ENCODE measurements at regions not wholly inside any gene's neighbourhood (a gene's known extent, or its start where the extent isn't known, plus 50 kb on each side); places are given as distances from the start of the nearest gene placed in this dataset.

DNA sequence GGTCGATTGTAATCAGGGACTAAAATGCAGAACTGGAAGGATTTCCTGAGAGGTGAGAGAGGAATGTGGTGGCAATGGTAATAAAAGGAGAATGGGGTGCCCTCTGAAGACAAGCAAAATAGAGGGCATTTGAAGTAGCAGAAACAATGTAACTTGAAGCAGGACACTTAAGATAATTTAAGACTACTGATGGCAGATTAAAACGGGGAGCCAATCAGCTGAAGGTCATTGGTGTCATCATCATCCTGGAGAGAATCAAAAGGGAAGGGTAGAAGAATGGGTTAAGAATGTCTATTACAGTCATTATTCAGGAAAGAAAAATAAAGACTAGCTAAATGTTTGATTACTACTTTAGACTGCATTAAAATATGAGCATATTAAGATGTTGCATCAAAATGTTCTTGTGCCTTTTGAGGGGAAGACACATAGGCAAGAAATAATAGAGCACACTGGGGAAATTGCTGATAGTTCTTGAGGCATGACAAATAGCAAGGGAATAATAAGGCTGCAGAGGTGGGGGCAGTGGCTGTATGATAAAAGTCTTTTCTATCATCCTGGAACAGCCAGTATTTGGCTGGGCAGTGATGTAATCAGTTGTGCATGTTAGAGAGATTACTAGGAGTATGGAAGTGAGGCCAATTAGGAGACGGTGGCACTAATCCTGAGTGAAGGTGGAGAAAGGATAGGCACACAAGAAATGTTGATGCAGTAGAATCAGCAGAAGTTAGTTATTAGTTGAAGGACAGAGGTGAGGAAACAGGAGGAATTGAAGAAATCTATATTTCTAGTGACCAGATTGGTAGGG, 60.2 kb downstream of the CCDC71L start:
- Histone ChIP-seq H3K27me3 (ENCODE audit: control insufficient read depth, insufficient read depth, low read length) (no peaks in the 10 kb centered on the region), H3K4me3 (ENCODE audit: low read depth, low read length) (no peak overlapping the region), H3K36me3 (ENCODE audit: control insufficient read depth, insufficient read depth, low read length) (no peaks in the 10 kb centered on the region)
- TF ChIP-seq, protein P1, sequence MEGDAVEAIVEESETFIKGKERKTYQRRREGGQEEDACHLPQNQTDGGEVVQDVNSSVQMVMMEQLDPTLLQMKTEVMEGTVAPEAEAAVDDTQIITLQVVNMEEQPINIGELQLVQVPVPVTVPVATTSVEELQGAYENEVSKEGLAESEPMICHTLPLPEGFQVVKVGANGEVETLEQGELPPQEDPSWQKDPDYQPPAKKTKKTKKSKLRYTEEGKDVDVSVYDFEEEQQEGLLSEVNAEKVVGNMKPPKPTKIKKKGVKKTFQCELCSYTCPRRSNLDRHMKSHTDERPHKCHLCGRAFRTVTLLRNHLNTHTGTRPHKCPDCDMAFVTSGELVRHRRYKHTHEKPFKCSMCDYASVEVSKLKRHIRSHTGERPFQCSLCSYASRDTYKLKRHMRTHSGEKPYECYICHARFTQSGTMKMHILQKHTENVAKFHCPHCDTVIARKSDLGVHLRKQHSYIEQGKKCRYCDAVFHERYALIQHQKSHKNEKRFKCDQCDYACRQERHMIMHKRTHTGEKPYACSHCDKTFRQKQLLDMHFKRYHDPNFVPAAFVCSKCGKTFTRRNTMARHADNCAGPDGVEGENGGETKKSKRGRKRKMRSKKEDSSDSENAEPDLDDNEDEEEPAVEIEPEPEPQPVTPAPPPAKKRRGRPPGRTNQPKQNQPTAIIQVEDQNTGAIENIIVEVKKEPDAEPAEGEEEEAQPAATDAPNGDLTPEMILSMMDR (IDR thresholded peaks at IDR 0.05; ENCODE audit: insufficient read depth, low read length, poor library complexity, severe bottlenecking) = no peak
- no peak for DNase-seq (ENCODE audit: low read depth)

DNA sequence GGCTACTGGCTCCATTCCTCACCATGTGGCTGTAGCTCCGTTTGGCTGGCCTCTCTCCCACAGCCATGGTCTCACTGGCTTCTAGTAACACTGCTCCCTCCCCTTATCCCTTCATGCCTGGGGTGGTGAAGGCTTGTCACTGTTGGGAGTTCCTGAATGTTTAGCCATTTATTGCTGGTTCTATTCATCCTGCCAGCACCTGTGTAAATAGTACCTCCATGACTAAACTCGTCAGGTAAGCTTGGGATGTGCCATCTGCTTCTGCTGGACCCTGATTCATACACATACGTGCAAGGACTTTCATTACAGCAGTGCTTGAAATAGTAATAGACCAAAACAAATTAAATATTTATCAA, 61.6 kb downstream of the CCDC71L start:
- Histone ChIP-seq H3K4me3 (ENCODE audit: low read depth, low read length) (no peak overlapping the region), H3K36me3 (ENCODE audit: control insufficient read depth, insufficient read depth, low read length) (no peaks in the 10 kb centered on the region), H3K27me3 (ENCODE audit: control insufficient read depth, insufficient read depth, low read length) (no peaks in the 10 kb centered on the region)
- no peak for DNase-seq (ENCODE audit: low read depth)
- TF ChIP-seq, protein P1 (IDR thresholded peaks at IDR 0.05; ENCODE audit: insufficient read depth, low read length, poor library complexity, severe bottlenecking) = no peak

DNA sequence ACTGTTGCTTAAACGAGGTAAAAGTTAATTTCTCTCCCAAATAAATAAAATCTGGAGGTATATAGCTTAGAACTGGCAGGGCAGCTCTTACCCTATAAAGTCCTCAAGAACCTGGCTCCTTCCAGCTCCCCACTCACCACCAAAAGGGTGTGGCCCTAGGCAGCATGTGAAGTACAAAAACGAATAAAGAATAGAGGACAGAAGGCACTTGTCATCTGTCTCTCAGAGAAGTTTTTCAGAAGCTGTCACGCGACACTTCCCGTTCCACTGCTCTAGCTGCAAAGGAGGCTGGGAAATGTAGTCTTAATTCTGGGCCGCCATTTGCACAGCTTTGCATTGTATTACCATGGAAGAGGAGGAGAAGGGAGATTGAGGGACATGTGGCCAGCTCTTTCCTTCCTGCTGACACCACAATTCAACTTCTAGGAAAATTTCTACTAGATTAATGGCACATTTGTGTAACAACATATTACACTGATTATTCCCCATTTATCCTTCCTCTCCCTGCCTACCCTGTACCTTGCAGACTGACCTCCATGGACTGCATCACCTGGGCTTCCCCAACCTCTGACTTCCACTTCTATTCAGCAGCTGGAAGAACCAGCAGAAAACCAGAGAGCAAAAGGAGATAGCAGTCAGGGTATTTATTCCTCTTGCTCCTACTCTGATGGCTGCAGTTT, 62.2 kb downstream of the CCDC71L start:
- DNase-seq (ENCODE audit: low read depth) = peak; percentile 59
- TF ChIP-seq, protein P1 (IDR thresholded peaks at IDR 0.05; ENCODE audit: insufficient read depth, low read length, poor library complexity, severe bottlenecking) = no peak
- H3K4me3 ChIP-seq (ENCODE audit: low read depth, low read length) = peak overlapping the region; percentile 30

DNA sequence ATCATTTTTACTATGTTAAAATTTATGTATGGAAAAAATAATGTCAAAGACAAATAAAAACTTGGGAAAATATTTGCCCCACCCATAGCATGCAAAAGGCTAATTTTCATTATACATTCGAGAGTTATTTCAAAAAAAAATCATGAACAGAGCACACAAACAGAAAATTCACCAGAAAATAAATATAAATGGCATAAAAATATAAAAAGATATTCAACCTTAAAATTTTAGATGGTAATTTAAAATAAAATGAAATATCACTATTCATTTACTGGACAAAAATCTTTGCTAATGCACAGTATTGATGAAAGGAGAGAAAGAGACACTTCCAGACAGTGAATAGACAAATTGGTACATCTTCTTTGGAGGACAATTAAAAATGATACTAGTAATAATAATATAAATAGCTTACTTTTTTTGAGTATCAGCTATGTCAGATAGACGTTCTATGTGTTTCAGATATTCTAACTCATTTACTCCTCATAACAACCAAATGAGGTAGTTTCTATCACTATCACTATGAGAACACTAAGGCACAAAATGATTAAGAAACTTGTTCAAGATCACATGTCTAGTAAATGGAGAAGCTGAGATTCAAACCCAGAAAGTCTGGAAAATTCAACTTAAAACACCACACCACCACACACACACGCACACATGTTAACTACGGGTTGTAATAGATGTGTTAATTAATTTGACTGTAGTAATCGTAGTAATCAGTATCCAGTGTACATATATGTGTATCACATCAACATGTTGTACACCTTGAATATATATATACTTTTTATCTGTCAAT, 63.0 kb downstream of the CCDC71L start:
- no peaks in the 10 kb centered on the region for H3K36me3 ChIP-seq (ENCODE audit: control insufficient read depth, insufficient read depth, low read length)
- DNase-seq (ENCODE audit: low read depth) = no peak
- no peak overlapping the region for H3K4me3 ChIP-seq (ENCODE audit: low read depth, low read length)
- TF ChIP-seq, protein P1 (IDR thresholded peaks at IDR 0.05; ENCODE audit: insufficient read depth, low read length, poor library complexity, severe bottlenecking) = no peak
- no peaks in the 10 kb centered on the region for H3K27me3 ChIP-seq (ENCODE audit: control insufficient read depth, insufficient read depth, low read length)

More for the DNA sequence above, 62.2 kb downstream of the CCDC71L start:
- H3K27me3 ChIP-seq (ENCODE audit: control insufficient read depth, insufficient read depth, low read length) = no peaks in the 10 kb centered on the region
- no peaks in the 10 kb centered on the region for H3K36me3 ChIP-seq (ENCODE audit: control insufficient read depth, insufficient read depth, low read length)

DNA sequence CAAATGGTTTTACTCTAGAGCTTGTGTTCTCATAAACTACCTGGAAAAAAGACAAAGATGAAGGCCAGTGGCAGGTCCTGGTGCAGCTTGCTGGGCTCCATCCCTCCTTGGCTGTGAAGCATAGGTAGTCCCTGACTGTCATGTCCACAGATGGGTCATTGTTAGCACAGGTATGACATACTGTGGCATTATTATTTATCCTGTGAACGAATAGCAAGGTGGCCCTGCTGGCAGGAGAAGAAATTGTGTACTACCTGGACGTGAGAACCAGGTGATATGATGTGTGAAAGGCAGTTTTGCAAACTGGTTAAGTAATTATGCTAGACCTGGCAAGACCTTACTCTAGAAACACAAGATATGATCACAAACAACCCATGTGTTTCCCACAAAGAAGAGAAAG, 63.9 kb downstream of the CCDC71L start:
- TF ChIP-seq, protein P1 (IDR thresholded peaks at IDR 0.05; ENCODE audit: insufficient read depth, low read length, poor library complexity, severe bottlenecking) = no peak
- H3K36me3 ChIP-seq (ENCODE audit: control insufficient read depth, insufficient read depth, low read length) = no peaks in the 10 kb centered on the region
- no peak for DNase-seq (ENCODE audit: low read depth)
- no peak overlapping the region for H3K4me3 ChIP-seq (ENCODE audit: low read depth, low read length)
- H3K27me3 ChIP-seq (ENCODE audit: control insufficient read depth, insufficient read depth, low read length) = no peaks in the 10 kb centered on the region

Data from kidney epithelial cell (primary cell).